H1 (cell line): ENCODE measurements at regions not wholly inside any gene's neighbourhood (a gene's known extent, or its start where the extent isn't known, plus 50 kb on each side); places are given as distances from the start of the nearest gene placed in this dataset.

Experiments
- CHD1 ChIP-seq: IDR thresholded peaks from 2 replicates; pipeline ENCODE4 v1.6.1; 2012; ENCODE audit warnings: low read depth, low read length, improper control_type of control experiment
- CHD7 ChIP-seq: fragments of 300-600 bp; sonication (generic); IDR thresholded peaks from 2 replicates; pipeline ENCODE4 v1.7.1; 2012; ENCODE audit warnings: low read length, moderate library complexity, mild to moderate bottlenecking, inconsistent platforms; ENCODE audit not compliant: insufficient replicate concordance
- POU5F1 ChIP-seq: IDR thresholded peaks from 2 replicates; pipeline ENCODE4 v1.6.1; 2011; ENCODE audit warnings: low read depth, mild to moderate bottlenecking, low read length, moderate library complexity
- SP1 ChIP-seq: IDR thresholded peaks from 2 replicates; pipeline ENCODE4 v1.6.1; 2011; ENCODE audit warnings: low read depth, low read length
- SP2 ChIP-seq: IDR thresholded peaks from 2 replicates; pipeline ENCODE4 v1.6.1; 2012; ENCODE audit warnings: mild to moderate bottlenecking, low read length, inconsistent platforms
- TAF1 ChIP-seq: IDR thresholded peaks from 2 replicates; pipeline ENCODE4 v1.6.1; 2011; ENCODE audit warnings: mild to moderate bottlenecking, low read depth, low read length
- TBP ChIP-seq: IDR thresholded peaks from 2 replicates; pipeline ENCODE4 v1.6.1; 2011; ENCODE audit warnings: low read depth, low read length, improper control_type of control experiment

DNA sequence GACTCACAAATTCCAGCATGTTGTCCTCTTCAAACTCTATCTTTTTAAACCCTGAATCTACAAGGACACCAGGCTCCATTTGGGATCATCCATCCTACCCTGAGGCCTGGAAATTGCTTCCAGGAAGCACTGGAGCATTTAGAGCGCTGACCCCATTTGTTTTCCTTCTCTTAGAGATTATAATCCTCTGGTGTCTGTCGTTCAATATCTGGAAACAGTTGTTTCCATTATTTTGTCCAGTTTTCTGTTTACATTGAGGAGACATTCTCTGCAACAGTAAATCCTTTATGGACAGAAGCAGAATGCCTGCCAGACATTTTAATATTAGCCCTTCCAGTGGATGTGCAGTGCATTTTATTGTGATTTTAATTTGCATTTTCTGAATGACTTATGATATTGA, 119.4 kb upstream of the MEOX2 start (continued):
- TF ChIP-seq CHD7 (no peak), SP2 (no peak), SP1 (no peak), CHD1 (no peak), POU5F1 (no peak), TBP (no peak), TAF1 (no peak)
